Activated naive CD4-positive, alpha-beta T cell treated with anti-CD3 and anti-CD28 coated beads, Interleukin-2, amount 50 U/mL, for 72 hours (primary cell): ENCODE measurements at regions not wholly inside any gene's neighbourhood (a gene's known extent, or its start where the extent isn't known, plus 50 kb on each side); places are given as distances from the start of the nearest gene placed in this dataset.

Experiments
- ATAC-seq, 2 donors: fragments of 150-1000 bp; cut with Tn5 transposase; 2 replicates each; pipeline ENCODE4 v1.10.0; 2021; ENCODE audit warnings: mild to moderate bottlenecking in 2 of 2, moderate library complexity in 2 of 2
- DNase-seq, 2 donors: peaks; one replicate each; pipeline ENCODE4 v3.0.0; 2021 to 2022; ENCODE audit warnings: low spot score in 2 of 2
- H3K27ac Mint-ChIP-seq, 2 donors: one replicate each; pipeline ENCODE4 v1.8.0; 2022; ENCODE audit warnings: mild to moderate bottlenecking in 2 of 2, mixed read lengths in 2 of 2
- H3K36me3 Mint-ChIP-seq, 2 donors: one replicate each; pipeline ENCODE4 v1.8.0; 2022; ENCODE audit warnings: mixed read lengths in 2 of 2
- H3K9me3 Mint-ChIP-seq, 2 donors: one replicate each; pipeline ENCODE4 v1.8.0; 2022; ENCODE audit warnings: mixed read lengths in 2 of 2

DNA sequence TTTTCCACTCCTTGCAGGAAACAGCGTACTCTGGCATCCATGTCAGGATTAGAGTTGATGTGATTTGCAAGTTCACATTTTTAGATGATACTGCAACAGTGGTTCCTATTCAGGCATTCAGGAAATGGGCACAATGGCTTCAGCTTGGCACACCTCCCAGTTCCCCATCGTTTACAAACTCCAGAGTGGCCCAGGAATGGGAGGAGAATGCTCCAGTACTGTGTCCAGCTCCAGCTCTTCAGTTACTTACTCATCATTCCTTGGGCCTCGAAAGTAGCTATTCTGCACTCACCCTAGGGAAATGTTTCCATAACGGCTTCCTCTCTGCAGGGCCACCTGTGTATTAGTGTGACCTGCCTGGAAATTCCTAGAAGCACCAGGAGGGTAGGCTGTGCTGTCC is 239.7 kb upstream of the RGS6 start:
- Mint-ChIP-seq H3K9me3 (peaks cover 0 to 4% of the 10 kb centered on the region in 2 donors), H3K27ac (no peak overlapping the region), H3K36me3 (peaks cover 15 to 17% of the 10 kb centered on the region in 2 donors)
- ATAC-seq = no peak
- DNase-seq = no peak

DNA sequence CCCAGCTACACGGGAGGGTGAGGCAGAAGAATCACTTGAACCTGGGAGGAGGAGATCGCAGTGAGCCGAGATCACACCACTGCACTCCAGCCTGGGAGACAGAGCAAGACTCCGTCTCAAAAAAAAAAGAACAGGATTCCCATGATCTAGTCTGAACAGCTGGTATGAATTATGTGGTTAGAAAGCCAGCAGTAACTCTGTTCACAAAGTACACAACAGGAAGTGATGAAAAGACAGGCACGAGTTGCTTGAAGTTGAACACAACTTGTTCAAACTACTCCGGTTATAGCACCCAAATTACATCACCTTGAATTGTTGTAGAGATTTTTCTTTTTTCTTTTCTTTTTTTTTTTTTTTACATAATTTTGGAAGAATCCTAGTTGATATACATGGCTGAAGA is 238.8 kb upstream of the RGS6 start:
- DNase-seq (no peak), ATAC-seq (no peak)
- peaks cover 0 to 4% of the 10 kb centered on the region in 2 donors for H3K9me3 Mint-ChIP-seq
- peaks cover 15 to 17% of the 10 kb centered on the region in 2 donors for H3K36me3 Mint-ChIP-seq
- no peak overlapping the region for H3K27ac Mint-ChIP-seq

DNA sequence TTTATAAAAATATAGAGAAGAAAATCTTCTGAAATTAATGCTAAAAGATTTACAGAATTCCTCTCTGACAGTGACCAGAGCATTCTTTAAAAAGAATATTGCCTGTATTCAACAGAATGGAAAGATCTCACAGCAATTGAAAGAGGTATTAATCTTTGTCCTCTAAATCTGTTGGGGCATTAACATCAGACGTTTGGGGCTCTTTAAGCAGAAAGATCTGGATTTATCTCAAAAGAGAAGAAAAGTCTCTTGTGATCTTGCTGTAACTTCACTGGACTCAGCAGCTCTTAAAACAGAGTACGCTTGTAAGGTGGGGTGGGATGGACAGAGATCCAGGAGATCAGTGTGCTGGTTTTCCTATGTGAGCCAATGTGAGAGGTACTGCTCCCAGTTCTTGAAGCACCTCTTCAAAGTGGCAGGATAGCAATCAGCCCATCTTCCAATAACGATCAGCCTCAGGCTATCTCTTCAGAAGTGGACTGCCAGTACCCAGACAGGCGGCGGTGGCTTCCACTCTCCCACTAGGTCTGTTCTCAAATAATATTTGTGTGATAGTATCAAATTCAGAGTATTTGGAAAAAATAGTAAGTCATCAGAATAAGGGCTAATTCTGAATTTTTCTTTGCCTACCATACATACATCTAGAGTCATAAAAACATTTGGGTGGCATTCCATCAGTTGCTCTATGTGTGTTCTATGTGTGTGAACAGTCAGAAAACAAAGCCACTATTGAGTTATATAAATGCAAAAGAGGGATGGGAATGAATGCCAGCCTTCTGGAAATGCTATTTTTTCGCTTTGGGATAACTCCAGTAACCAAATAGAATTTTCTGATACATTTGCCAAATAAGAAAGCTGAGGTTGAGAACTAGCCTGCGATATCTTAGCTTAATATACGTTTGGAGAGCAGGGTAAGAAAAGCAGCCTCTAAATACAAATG is 237.4 kb upstream of the RGS6 start:
- DNase-seq (no peak), ATAC-seq (no peak)
- peaks cover 15 to 28% of the 10 kb centered on the region in 2 donors for H3K36me3 Mint-ChIP-seq
- H3K27ac Mint-ChIP-seq = no peak overlapping the region
- peaks cover 0 to 4% of the 10 kb centered on the region in 2 donors for H3K9me3 Mint-ChIP-seq

DNA sequence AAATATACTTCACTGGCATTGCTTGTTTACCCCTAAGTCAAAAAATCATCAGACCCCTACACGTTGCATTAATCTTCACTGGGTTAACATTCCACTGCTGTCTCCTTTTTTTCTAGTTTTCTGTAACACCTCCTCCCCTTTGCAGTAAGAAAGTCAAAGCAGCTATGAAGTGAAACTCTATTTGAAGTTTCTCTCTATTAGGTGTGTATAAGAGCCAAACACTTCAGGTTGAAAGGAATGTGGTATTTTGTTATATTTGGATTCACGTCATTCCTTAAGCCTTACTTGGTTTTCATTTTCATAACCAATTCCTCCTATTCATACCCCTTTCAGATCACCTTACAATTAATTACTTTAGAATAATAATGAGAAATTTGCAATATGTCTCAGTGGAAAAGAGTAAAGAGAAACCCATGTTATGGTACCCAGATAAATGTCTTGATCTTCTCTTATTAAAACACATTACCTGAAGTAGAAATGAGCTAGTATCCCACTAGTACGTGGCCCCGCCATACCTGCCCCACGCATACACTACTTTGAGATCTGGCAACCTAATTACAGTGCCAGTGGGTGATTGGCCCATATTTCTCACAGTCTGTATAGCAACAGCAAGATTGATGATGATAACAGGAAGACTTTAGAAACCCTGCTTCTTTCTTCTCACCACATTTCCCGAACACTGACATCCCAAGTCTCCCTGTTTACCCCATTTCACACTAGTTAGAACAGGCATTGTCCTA is 236.4 kb upstream of the RGS6 start:
- DNase-seq (no peak), ATAC-seq (no peak)
- H3K36me3 Mint-ChIP-seq = peaks cover 8 to 23% of the 10 kb centered on the region in 2 donors
- H3K9me3 Mint-ChIP-seq = peaks cover 0 to 4% of the 10 kb centered on the region in 2 donors
- no peak overlapping the region for H3K27ac Mint-ChIP-seq

DNA sequence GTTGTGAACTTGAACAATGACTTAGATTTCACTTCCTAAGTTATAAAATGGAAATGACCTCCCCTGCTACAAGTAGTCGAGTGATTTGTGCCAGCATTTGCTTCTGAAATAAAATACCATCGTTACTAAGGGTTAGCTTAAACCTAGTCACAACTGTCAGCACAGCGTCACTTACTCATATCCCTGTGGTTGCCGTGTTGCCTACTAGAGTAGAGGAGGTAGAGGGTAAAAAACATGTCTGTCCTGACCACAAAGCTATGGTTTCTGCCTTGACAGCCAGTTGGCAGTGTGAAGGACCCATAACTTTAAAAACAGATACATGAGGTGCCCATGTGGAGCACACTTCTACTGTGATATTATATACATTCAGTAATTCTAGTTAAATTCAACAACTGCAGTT is 234.2 kb upstream of the RGS6 start:
- Mint-ChIP-seq H3K9me3 (peaks cover 0 to 4% of the 10 kb centered on the region in 2 donors), H3K36me3 (peaks cover 0 to 21% of the 10 kb centered on the region in 2 donors), H3K27ac (no peak overlapping the region)
- ATAC-seq (peak; percentile 63 to 70), DNase-seq (no peak)

DNA sequence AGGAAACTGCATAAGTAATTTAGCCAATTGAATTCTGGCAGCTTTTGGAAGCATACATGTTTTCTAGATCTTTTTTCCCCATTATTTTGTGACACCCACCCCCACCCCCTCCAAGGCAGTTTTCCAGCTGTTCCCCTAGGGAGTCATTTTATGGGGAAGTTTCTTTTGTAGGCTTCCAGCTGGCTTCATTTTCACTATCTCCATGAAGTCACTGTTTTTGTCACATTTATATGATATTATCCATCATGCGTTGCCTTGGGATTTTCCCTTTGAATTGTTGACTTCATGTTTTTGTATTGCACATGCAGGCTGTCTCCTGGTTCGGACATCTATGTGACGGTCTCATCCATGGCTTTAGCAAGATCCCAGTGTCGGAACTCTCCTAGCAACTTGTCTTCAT is 233.6 kb upstream of the RGS6 start:
- DNase-seq = no peak
- Mint-ChIP-seq H3K9me3 (peaks cover 0 to 4% of the 10 kb centered on the region in 2 donors), H3K36me3 (peaks cover 0 to 28% of the 10 kb centered on the region in 2 donors), H3K27ac (no peak overlapping the region)
- no peak for ATAC-seq

DNA sequence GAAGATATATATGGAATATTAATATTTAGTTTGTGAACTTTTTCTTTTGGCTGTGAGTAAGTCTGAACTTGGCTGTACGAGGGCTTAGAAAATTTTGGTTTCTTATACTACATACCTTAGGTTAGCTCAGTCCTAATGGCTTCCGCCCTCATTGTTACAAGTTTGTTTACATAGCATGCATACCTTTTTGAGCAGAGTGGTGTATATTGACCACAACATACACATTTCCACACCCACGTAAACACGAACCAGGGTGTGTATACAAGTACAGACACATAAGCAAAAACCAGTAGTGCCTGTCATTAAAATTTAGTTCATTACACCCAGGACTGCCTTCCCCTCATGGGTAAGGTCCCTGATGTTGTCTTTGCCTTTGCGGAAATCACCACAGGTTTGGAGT is 230.2 kb upstream of the RGS6 start:
- no peak overlapping the region for H3K27ac Mint-ChIP-seq

DNA sequence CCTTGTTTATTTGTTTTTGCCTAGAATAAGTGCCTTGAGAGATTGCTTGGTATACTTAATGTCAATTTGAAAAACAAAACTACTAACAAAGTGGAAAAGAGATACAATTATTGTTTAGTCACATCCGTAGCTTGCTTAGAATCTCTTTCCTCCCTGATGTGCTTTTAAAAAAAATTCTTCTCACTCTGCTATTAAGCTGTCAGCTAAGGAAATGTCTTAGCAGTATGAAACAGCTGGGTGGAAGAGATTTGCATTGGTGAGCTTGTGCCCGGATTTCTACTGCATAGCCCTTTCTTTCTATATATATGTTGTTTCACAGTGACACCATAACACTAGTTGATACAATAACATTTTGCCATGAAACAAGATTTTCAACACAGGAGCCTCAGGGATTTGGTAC is 229.4 kb upstream of the RGS6 start:
- no peak for ATAC-seq
- H3K36me3 Mint-ChIP-seq = peaks cover 0 to 20% of the 10 kb centered on the region in 2 donors
- no peaks in the 10 kb centered on the region for H3K9me3 Mint-ChIP-seq

More for the DNA sequence above, 230.2 kb upstream of the RGS6 start:
- no peak for ATAC-seq
- DNase-seq = no peak
- Mint-ChIP-seq H3K9me3 (no peaks in the 10 kb centered on the region), H3K36me3 (peaks cover 0 to 20% of the 10 kb centered on the region in 2 donors)

DNA sequence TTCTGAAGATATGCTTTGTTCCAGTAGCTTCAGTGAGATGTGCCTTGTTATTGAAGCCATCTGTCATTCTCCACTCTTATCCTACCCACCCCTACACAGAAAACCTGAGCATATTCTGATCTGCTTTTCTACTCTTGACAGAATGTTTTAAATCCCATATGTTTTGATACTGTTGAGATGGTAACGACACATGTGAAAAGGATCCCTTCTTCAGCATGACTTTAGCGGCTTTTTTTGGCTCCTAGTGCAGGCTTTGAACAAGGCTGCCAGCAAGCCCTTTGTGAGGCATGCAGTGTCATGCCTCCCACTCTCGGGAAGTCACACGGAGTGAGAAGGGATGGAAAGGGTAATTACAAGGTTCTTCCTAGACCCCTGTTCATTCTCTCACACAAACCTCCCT is 228.8 kb upstream of the RGS6 start:
- Mint-ChIP-seq H3K27ac (no peak overlapping the region), H3K9me3 (no peaks in the 10 kb centered on the region), H3K36me3 (peaks cover 0 to 20% of the 10 kb centered on the region in 2 donors)
- ATAC-seq = no peak
- DNase-seq = no peak

More for the DNA sequence above, 229.4 kb upstream of the RGS6 start:
- DNase-seq = no peak
- no peak overlapping the region for H3K27ac Mint-ChIP-seq

DNA sequence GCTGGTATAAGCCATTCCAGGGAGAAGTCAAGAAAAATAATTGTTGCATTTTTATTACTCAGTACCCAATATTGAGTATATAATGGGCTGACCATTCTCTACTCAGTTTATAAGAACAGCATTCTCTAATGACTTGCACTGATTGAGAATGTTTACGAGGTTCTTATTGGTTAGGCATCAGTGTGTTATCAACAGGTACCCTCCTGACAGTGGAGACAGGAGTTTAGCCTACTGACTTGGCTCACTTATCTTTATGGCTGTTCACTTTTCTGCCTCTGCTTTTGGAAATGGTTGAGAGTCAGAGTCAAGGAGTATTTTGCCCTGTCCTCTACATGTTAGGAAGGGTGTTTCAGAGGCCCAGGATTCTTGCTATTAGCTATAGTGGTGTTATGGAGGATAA is 228.0 kb upstream of the RGS6 start:
- H3K36me3 Mint-ChIP-seq = peaks cover 0 to 18% of the 10 kb centered on the region in 2 donors

DNA sequence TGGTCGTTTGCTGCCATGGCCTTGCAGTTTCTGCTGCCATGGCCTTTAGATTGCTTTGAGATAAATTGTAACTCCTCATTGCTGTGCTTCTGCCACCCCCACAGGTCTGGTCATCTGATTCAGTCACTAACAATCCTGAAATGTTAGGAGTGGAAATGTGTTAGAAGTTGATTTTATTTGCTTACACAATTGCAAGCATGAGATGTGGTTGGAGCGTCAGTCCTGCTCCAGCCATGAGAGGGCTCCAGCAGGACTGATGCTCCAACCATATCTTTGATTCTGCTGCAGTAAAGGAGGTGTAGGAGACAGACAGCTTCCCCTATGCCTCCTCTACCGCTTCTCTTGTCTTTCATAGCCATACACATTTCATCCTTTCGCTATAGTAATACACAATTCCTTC is 226.8 kb upstream of the RGS6 start:
- no peaks in the 10 kb centered on the region for H3K9me3 Mint-ChIP-seq
- no peak for ATAC-seq
- peaks cover 0 to 14% of the 10 kb centered on the region in 2 donors for H3K36me3 Mint-ChIP-seq
- no peak for DNase-seq
- H3K27ac Mint-ChIP-seq = no peak overlapping the region

More for the DNA sequence above, 228.0 kb upstream of the RGS6 start:
- no peak for DNase-seq
- Mint-ChIP-seq H3K9me3 (no peaks in the 10 kb centered on the region), H3K27ac (no peak overlapping the region)
- no peak for ATAC-seq

DNA sequence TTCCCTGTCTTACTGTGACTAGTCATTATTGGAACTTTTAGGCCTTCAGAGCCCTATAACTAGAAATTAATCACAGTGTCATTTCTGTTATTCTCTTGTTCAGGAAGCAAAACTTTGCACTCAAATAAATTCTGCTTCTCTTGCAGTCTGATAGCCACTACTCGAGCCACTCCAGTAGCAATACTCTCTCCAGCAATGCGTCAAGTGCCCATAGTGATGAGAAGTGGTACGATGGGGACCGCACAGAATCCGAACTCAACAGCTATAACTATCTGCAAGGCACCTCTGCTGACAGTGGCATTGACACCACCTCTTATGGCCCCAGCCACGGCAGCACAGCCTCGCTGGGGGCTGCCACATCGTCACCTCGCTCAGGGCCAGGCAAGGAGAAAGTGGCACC is 223.2 kb upstream of the RGS6 start:
- ATAC-seq (no peak), DNase-seq (no peak)
- peaks cover 14 to 16% of the 10 kb centered on the region in 2 donors for H3K36me3 Mint-ChIP-seq
- no peak overlapping the region for H3K27ac Mint-ChIP-seq
- H3K9me3 Mint-ChIP-seq = peaks cover 0 to 4% of the 10 kb centered on the region in 2 donors

DNA sequence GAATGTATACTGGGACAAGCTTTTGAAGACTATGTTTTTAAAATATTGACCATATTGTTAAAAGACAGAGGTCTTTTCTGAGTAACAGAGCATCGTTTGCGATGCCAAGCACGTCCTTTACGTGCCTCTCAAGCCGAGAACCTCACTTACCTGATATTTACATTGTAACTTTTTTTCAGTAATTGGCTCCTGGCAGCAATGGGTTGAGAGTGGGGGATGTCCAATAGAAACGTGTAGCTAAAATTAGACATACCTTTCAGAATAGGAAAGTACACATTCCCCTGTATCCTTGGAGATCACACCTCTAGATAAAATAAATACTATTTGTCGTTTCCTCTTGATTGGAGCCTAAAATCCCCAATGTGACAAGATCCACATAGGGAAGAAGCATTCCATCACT is 222.2 kb upstream of the RGS6 start:
- H3K36me3 Mint-ChIP-seq = peaks cover 14 to 16% of the 10 kb centered on the region in 2 donors
- no peak overlapping the region for H3K27ac Mint-ChIP-seq
- H3K9me3 Mint-ChIP-seq = peaks cover 0 to 4% of the 10 kb centered on the region in 2 donors
- DNase-seq (no peak), ATAC-seq (no peak)

DNA sequence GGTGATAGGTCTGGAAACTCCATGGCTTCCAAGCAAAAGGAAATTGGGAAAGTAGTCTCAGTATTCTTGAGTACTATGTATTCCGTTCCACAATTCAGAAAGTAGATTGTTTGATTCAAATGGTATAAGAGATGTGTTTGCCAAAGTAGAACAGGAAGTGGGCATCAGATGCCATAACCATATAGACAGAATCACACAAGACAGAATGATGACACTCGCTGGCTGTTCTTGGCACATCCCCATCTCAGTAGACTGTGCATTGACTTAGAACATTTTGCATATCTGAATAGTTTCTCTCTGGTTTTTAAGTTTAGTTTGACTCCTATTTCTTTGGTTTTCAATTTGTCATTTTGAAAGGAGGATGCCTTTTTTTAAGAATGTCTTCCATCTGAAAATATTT is 221.1 kb upstream of the RGS6 start:
- H3K9me3 Mint-ChIP-seq = peaks cover 0 to 4% of the 10 kb centered on the region in 2 donors
- DNase-seq = no peak
- peak in 1 of 2 donors; percentile 63 for ATAC-seq
- no peak overlapping the region for H3K27ac Mint-ChIP-seq
- H3K36me3 Mint-ChIP-seq = peaks cover 14 to 16% of the 10 kb centered on the region in 2 donors

DNA sequence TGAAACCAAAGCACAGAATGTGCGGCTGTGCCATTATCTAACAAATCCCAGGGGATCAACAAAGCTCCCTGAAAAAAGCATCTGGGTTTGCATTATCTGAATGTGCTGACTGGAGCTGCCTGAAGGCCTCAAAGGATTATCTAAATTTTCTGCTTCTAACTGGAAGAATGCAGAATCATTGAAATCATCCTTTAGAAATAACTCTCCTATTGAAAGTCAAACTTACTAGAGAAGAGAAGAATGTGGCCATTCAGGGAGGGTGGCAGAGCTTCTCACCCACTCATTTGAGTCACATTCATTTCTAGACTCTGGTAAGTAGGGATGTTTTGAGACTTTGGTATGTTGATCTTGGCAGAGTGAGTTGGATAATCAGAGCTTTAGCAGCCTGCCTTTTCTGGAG is 220.6 kb upstream of the RGS6 start:
- peak in 1 of 2 donors; percentile 88 for ATAC-seq
- Mint-ChIP-seq H3K27ac (no peak overlapping the region), H3K36me3 (peaks cover 14 to 16% of the 10 kb centered on the region in 2 donors), H3K9me3 (peaks cover 0 to 4% of the 10 kb centered on the region in 2 donors)
- DNase-seq = no peak

DNA sequence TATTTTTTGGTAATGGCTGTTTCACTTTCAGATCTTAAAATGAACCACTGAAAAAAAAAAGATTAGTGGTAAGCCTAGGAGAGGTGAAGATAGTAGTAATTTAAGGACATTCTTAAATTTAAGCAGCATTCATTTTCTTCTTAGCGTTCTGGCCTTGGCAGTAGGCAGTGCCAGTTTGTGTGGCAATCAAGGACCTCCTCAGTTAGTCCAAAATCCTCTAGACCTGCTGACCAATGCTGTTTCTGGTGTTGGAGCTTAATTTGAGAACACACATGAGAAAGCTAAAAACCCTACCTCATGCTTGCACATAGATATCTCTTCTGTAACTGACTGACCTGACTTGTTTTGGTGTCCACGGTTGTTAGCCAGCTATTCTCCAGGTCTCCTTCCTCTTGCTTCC is 219.8 kb upstream of the RGS6 start:
- ATAC-seq (no peak), DNase-seq (no peak)
- H3K9me3 Mint-ChIP-seq = peaks cover 0 to 4% of the 10 kb centered on the region in 2 donors
- no peak overlapping the region for H3K27ac Mint-ChIP-seq
- peaks cover 14 to 16% of the 10 kb centered on the region in 2 donors for H3K36me3 Mint-ChIP-seq

DNA sequence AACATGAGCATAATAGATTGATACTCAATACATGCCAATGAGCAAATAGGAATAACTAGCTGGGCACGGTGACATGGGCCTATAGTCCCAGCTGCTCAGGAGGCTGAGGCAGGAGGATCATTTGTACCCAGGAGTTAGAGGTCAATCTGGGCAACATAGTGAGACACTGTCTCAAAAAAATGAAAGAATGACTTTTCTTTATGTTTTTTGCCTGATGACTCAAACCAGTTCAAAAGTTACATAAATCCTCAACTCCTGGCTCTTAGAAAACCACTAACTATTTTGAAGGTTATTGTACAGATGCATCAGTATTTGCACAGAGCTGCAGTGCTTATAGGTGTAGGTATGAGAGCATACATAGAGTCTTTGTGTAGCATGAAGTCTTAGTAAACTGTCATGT is 219.2 kb upstream of the RGS6 start:
- DNase-seq (no peak), ATAC-seq (no peak)
- Mint-ChIP-seq H3K9me3 (peaks cover 0 to 4% of the 10 kb centered on the region in 2 donors), H3K27ac (no peak overlapping the region), H3K36me3 (peaks cover 14 to 16% of the 10 kb centered on the region in 2 donors)
